HepG2 (cell line): ENCODE measurements at regions not wholly inside any gene's neighbourhood (a gene's known extent, or its start where the extent isn't known, plus 50 kb on each side); places are given as distances from the start of the nearest gene placed in this dataset.

ENCODE experiments used
- ATAC-seq: fragments of 200-7000 bp; cut with Tn5 transposase; 3 replicates; pipeline ENCODE4 v1.9.1; 2020; ENCODE audit warnings: mild to moderate bottlenecking, moderate library complexity
- BruUV-seq: library from RNA; stranded (reverse); fragments of 400-500 nt; replicated peaks from 2 replicates; lab custom pipeline; 2021; lab: Mats Ljungman, UMichigan
- CTCF ChIA-PET: fragments of 300-600 bp; formaldehyde crosslinking; extraction: SDS; loops from one replicate; lab custom pipeline; 2021; ENCODE audit warnings: low total read pairs, inconsistent platforms, low intra/inter-chr PET ratio; lab: Yijun Ruan, JAX
- POLR2A ChIA-PET: fragments of 350-600 bp; sonication (Branson Sonifier 250); formaldehyde crosslinking; loops from one replicate; lab custom pipeline; 2020; ENCODE audit warnings: antibody characterized with exemption, inconsistent platforms; lab: Yijun Ruan, JAX
- DNase-seq: peaks from one replicate; pipeline ENCODE4 v3.0.0-alpha.2; 2015; ENCODE audit warnings: low spot score
- FAIRE-seq: peaks from 3 replicates; lab custom pipeline; 2011; peaks lifted over from hg19 to GRCh38; lab: Jason Lieb, UNC
- H2AFZ ChIP-seq: one replicate; pipeline ENCODE4 v1.6.1; 2011; ENCODE audit warnings: low read length, inconsistent platforms
- H3K27ac ChIP-seq: fragments of 300-600 bp; 3 replicates; pipeline ENCODE4 v1.8.0; 2011; ENCODE audit warnings: mixed run types, mild to moderate bottlenecking, mixed read lengths, low read length, inconsistent platforms; ENCODE audit not compliant: insufficient read depth; ENCODE audit errors: extremely low read length
- H3K27me3 ChIP-seq, 2 experiments: fragments of 200-600 bp in 1 of 2; 2 replicates in 1 of 2; 3 replicates in 1 of 2; pipeline versions ENCODE4 v1.6.0 to v1.8.0; 2011; ENCODE audit warnings: low read length in 2 of 2, mild to moderate bottlenecking in 2 of 2, moderate library complexity in 2 of 2, inconsistent platforms in 1 of 2; ENCODE audit not compliant: insufficient read depth in 2 of 2, control insufficient read depth in 1 of 2
- H3K36me3 ChIP-seq, 2 experiments: fragments of 200-600 bp in 1 of 2; replicated peaks in 1 of 2; 2 replicates in 1 of 2; 3 replicates in 1 of 2; pipeline versions ENCODE4 v1.5.1 to v1.8.0; 2011; ENCODE audit warnings: low read length in 2 of 2, inconsistent platforms in 1 of 2; ENCODE audit not compliant: insufficient read depth in 2 of 2, control insufficient read depth in 1 of 2
- H3K4me1 ChIP-seq: 2 replicates; pipeline ENCODE4 v1.5.1; 2012; ENCODE audit warnings: low read length, inconsistent platforms; ENCODE audit not compliant: insufficient read depth
- H3K4me2 ChIP-seq: 2 replicates; pipeline ENCODE4 v1.6.0; 2011; ENCODE audit warnings: low read depth, low read length, inconsistent platforms
- H3K4me3 ChIP-seq, 3 experiments: fragments of 200-600 bp in 1 of 3; sonication (generic), shearing (Covaris generic) in 1 of 3; replicated peaks in 1 of 3; 2 replicates each; pipeline ENCODE4 v1.5.1; 2011 to 2016; ENCODE audit warnings: low read length in 3 of 3, inconsistent platforms in 2 of 3, low read depth in 2 of 3, mild to moderate bottlenecking in 2 of 3, control low read depth in 1 of 3, mixed read lengths in 1 of 3; ENCODE audit not compliant: insufficient read depth in 1 of 3
- H3K79me2 ChIP-seq: one replicate; pipeline ENCODE4 v1.6.1; 2011; ENCODE audit warnings: low read length, inconsistent platforms; ENCODE audit not compliant: insufficient read depth
- H3K9ac ChIP-seq: 2 replicates; pipeline ENCODE4 v1.6.0; 2011; ENCODE audit warnings: mild to moderate bottlenecking, low read depth, low read length, inconsistent platforms; ENCODE audit not compliant: insufficient read depth
- H3K9me3 ChIP-seq: 2 replicates; pipeline ENCODE4 v1.5.1; 2012; ENCODE audit warnings: mild to moderate bottlenecking, low read length
- H4K20me1 ChIP-seq: 2 replicates; pipeline ENCODE4 v1.6.0; 2011; ENCODE audit warnings: inconsistent platforms, mild to moderate bottlenecking, low read length, moderate library complexity; ENCODE audit not compliant: insufficient read depth
- MED8 ChIP-seq: sonication (generic); formaldehyde crosslinking; IDR thresholded peaks from 2 replicates; pipeline ENCODE4 v1.8.1; 2023; ENCODE audit warnings: mild to moderate bottlenecking, missing genetic modification reagents; ENCODE audit not compliant: insufficient replicate concordance
- NR2F2 ChIP-seq: IDR thresholded peaks from 2 replicates; pipeline ENCODE4 v1.6.1; 2012; ENCODE audit warnings: low read depth, inconsistent platforms, borderline replicate concordance
- WGBS: methylation state at CpG from one replicate; pipeline ENCODE4 v1.1.6; 2017; ENCODE audit warnings: low lambda C conversion rate; 5-methylcytosine and 5-hydroxymethylcytosine counted together
- in situ Hi-C: cut with HindIII; loops from 2 replicates; pipeline ENCODE4 v1.10.0; 2017; ENCODE audit warnings: low pct_unique_long_range_greater_than_20kb; ENCODE audit not compliant: extremely low pct_ligation_motif_present
- intact Hi-C: fragments of 100-400 bp; cut with micrococcal nuclease; formaldehyde crosslinking; loops from one replicate; pipeline ENCODE4 v1.10.0; 2022; ENCODE audit not compliant: unreplicated experiment

DNA sequence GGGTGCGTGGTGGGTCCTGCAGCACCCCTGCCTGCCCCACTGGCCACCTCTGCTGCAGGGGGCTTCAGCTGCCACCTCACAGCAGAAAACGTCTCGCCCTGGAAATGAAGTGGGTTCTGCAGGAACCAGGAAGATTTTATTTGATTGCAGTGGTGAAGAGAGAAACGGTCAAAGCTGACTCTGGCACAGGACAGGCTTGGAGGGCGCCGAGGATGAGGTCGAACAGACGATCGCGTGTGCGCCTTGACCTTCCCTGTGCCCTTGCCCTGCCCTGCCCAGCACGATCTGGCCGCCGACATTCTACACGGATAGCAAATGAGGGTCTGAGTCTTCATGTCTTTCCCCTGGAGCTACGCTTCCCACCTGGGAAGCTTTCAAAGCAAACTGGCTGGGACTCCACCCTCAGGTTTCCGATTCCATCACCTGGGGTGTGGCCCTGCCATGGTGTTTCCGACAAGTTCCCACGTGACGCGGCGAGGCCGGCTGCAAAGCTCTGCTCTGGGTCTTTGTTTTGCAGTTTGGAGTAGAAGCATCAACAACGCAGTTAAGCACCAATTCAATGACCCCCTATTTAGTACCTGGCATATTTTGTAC is 50.3 kb upstream of the TUBGCP3 start:
- FAIRE-seq = no peak
- no peak for ATAC-seq
- intact Hi-C loops = no loop called here
- in situ Hi-C loops = loop anchor here (5.0 kb wide), 1 partner anchor 234 kb away; no protein-coding TSS in a partner anchor
- CTCF ChIA-PET = no interaction called here
- peaks cover 11% of the 10 kb centered on the region for H3K4me1 ChIP-seq
- no peaks in the 10 kb centered on the region for H3K79me2 ChIP-seq
- 55% methylated on average over 24 of the region's 24 CpGs for WGBS
- H4K20me1 ChIP-seq = no peaks in the 10 kb centered on the region
- H2AFZ ChIP-seq = no peak overlapping the region
- peaks cover 4 to 57% of the 10 kb centered on the region in 2 experiments for H3K27me3 ChIP-seq
- no peaks in the 10 kb centered on the region for H3K9me3 ChIP-seq
- BruUV-seq = no TSS peak
- TF ChIP-seq NR2F2 (no peak), MED8 (CRISPR knock-in tag) (no peak)
- no peaks in the 10 kb centered on the region for H3K36me3 ChIP-seq
- DNase-seq = no peak
- H3K9ac ChIP-seq = no peak overlapping the region
- H3K4me2 ChIP-seq = no peak overlapping the region
- POLR2A ChIA-PET = no interaction called here
- H3K4me3 ChIP-seq = no peak overlapping the region
- H3K27ac ChIP-seq = no peak overlapping the region
